ENCODE measurements at regions not wholly inside any gene's neighbourhood (a gene's known extent, or its start where the extent isn't known, plus 50 kb on each side); places are given as distances from the start of the nearest gene placed in this dataset.
"Not testable (repeated sequence)": the region's sequence is repeated elsewhere in the genome, so short reads cannot be mapped to it uniquely, and the experiment has no call there.

DNA sequence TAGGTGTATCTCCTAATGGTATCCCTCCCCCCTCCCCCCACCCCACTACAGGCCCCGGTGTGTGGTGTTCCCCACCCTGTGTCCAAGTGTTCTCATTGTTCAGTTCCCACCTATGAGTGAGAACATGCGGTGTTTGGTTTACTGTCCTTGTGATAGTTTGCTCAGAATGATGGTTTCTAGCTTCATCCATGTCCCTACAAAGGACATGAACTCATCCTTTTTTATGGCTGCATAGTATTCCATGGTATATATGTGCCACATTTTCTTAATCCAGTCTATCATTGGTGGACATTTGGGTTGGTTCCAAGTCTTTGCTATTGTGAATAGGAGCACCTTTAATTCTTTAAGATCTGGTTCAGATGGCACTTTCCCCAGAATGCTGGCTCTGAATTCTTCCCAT lies 58.5 kb upstream of the PTGFRN start:
- not testable (repeated sequence) for DNase-seq (ENCODE audit: low read depth)

DNA sequence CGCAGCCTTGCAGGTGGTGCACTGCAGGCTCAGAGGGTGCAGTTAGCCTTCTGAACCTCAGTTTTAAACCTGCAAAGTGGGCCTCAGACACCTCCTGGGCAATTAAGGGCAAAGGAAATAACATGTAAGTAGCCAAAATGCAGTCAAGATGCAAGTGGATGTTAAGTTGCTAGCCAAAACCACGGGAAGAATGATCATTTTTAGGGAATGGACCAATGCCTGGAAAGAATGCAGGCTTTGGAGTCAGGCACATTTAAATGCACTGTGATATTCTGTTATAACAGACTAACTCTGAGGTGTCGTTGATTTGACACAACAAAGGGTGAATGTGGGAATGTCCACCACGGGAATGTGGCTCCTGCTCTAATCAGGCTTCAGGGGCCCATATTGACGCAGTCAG lies 57.9 kb upstream of the PTGFRN start:
- no peak for DNase-seq (ENCODE audit: low read depth)

DNA sequence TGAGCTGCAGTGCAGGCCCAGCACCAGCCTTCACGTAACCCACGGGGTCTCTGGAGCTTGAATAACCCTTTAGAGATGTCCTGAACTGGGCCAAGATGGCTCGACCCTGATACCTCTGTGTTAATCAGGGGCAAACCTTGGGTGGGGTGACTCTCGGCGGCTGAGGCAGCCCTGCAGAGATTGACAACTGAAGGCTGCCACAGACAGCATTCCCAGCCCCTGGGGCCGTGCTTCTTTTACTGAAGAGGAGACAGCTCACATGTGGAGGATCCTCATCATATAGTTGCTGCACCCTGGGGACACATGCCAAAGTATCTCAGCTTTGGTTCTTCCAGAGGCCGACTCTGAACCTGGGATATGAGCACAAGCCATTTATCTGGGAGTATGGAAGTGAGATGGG lies 57.3 kb upstream of the PTGFRN start:
- DNase-seq (ENCODE audit: low read depth): no peak

- no peak for DNase-seq (ENCODE audit: low read depth)
Observed at GRCh38 chr1:116852910-116853309, 56.8 kb upstream of the PTGFRN start.

DNA sequence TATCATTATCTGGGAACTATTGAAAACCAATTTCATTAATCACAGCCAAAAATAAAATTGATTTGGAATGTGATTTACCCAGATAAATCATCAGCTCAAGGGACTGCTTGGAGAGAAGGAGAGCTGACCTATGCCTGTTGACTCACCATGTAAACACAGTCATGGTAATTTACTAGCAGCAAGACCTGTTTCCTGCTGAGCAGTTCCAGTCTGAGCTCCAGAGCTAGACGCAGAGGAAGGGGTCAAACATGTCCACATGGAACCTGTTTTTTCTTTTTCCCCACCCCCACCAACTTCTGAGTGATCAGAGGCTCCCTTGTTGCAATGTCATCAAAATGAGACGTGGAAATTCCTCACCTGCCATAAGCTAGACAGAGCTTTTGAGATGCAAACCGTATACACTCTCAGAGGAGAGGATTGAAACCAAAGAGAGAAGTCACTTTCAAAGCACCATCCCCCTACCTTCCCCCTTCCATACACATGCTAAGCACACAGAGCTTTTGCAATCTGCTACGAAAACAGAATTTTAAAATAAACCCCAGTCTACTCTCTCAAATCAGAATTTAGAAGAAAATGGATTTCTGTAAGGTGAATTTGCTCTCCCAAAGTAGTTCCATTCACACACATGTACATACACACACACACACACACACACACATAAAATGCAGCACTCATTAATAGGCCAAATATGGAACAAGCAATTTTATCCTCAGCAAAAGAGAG lies 55.9 kb upstream of the PTGFRN start:
- DNase-seq (ENCODE audit: low read depth): no peak

GRCh38 chr1:116854403-116854690 lies 55.4 kb upstream of the PTGFRN start:
- DNase-seq (ENCODE audit: low read depth): no peak

GRCh38 chr1:116854716-116855115 lies 55.0 kb upstream of the PTGFRN start:
- DNase-seq (ENCODE audit: low read depth): no peak

DNA sequence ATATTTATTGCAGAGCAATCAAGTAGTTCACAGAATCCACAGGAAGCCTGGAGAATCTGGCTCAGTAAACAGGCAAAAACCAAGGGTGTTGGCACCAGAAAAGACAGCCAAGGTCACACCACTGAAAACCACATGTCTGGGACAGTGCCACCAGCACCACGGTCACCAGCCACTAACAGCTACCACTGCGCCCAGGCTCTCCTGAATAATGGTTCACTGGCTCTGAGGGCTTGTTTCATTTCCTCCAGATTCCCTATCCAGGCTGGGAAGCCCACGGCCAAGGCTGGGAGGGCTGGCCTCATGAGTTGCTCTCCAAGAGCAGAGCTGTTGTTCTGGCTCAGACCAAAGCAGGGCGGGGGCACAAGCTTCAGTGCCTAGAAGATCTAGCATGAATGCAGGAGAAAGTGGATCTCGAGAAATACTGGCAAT lies 54.5 kb upstream of the PTGFRN start:
- no peak for DNase-seq (ENCODE audit: low read depth)

- no peak for DNase-seq (ENCODE audit: low read depth)
Observed at GRCh38 chr1:116855773-116856201, 53.9 kb upstream of the PTGFRN start.

DNA sequence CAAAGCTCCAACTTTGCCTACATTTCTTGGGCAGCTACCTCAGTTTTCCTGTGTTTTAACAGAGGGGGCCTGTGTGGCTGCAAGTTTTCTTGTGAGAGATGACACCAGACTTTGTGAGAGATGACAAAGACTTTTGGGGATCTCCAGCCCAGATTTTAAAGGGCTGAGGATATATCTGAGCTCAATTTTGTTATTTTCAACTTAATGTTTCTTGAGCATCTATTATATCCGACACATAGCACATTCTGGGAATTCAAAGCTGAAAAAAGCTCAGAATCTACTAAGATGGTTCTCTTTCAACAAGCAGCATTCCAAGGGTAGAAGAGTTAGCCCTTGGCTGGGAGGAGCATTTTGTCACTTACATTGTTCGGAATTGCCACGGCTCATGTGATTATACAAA lies 53.4 kb upstream of the PTGFRN start:
- no peak for DNase-seq (ENCODE audit: low read depth)

DNA sequence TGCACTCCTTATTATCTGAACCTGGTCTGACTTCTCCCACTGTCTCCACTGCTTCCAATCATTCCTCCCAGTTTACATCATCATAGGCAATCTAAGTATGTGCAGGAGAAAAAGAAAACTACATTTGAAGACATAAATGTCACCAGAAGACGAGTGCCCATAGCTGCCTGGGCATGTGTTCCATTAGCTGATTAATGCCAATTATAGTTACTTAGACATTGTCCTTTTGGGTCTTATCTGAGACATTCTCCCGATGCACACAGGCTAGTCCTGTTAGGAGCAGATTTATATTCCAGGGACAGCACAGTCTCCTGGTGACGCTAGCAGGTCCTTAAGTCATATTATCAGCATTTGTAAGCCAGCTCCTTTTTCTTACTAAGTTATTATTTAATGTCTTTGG lies 52.6 kb upstream of the PTGFRN start:
- DNase-seq (ENCODE audit: low read depth): no peak
